OCI-LY7 (cell line): ENCODE measurements at regions not wholly inside any gene's neighbourhood (a gene's known extent, or its start where the extent isn't known, plus 50 kb on each side); places are given as distances from the start of the nearest gene placed in this dataset.

Experiments
- BruUV-seq: library from RNA; stranded (reverse); fragments of 400-500 nt; replicated peaks from 2 replicates; lab custom pipeline; 2021; lab: Mats Ljungman, UMichigan
- CTCF ChIA-PET: fragments of 300-600 bp; sonication (Branson Sonifier 250); formaldehyde crosslinking; loops from one replicate; lab custom pipeline; 2022; ENCODE audit warnings: antibody characterized with exemption; ENCODE audit not compliant: unreplicated experiment; lab: Charles Lee
- POLR2A ChIA-PET: fragments of 300-600 bp; sonication (Branson Sonifier 250); formaldehyde crosslinking; loops from one replicate; lab custom pipeline; 2022; ENCODE audit warnings: antibody characterized with exemption; lab: Charles Lee
- DNase-seq: peaks from one replicate; pipeline ENCODE4 v3.0.0-alpha.2; 2015; ENCODE audit warnings: low spot score
- H2AFZ ChIP-seq: fragments of 200-600 bp; sonication (generic), shearing (Covaris generic); 2 replicates; pipeline ENCODE4 v1.6.1; 2014; ENCODE audit warnings: mild to moderate bottlenecking, antibody characterized with exemption, low read length, moderate library complexity
- H3K27ac ChIP-seq: fragments of 200-600 bp; sonication (generic); 2 replicates; pipeline ENCODE4 v1.5.1; 2014; ENCODE audit warnings: mixed run types, low read depth, mild to moderate bottlenecking, moderate library complexity, low read length, inconsistent platforms; ENCODE audit not compliant: poor library complexity, severe bottlenecking
- H3K36me3 ChIP-seq: fragments of 200-600 bp; sonication (generic); 2 replicates; pipeline ENCODE4 v1.6.1; 2014; ENCODE audit warnings: mild to moderate bottlenecking, antibody characterized with exemption, low read length, moderate library complexity, mixed read lengths; ENCODE audit not compliant: insufficient read depth
- H3K4me1 ChIP-seq: fragments of 200-600 bp; sonication (generic); 2 replicates; pipeline ENCODE4 v1.5.1; 2014; ENCODE audit warnings: mild to moderate bottlenecking, low read length; ENCODE audit not compliant: insufficient read depth, poor library complexity, severe bottlenecking
- H3K4me2 ChIP-seq: fragments of 200-600 bp; sonication (generic); 2 replicates; pipeline ENCODE4 v1.6.1; 2014; ENCODE audit warnings: mild to moderate bottlenecking, low read length
- H3K4me3 ChIP-seq: fragments of 200-600 bp; sonication (generic); 2 replicates; pipeline ENCODE4 v1.5.1; 2014; ENCODE audit warnings: mild to moderate bottlenecking, low read depth, low read length; ENCODE audit not compliant: poor library complexity, severe bottlenecking
- H3K79me2 ChIP-seq: fragments of 200-600 bp; sonication (generic); 2 replicates; pipeline ENCODE4 v1.6.1; 2016; ENCODE audit warnings: low read depth, mild to moderate bottlenecking, low read length, moderate library complexity, mixed read lengths; ENCODE audit not compliant: insufficient read depth
- H3K9me2 ChIP-seq: fragments of 200-600 bp; sonication (generic); 2 replicates; pipeline ENCODE4 v1.6.1; 2016; ENCODE audit warnings: mild to moderate bottlenecking, low read length, mixed read lengths; ENCODE audit not compliant: insufficient read depth
- H3K9me3 ChIP-seq: fragments of 200-600 bp; sonication (generic); 2 replicates; pipeline ENCODE4 v1.6.1; 2014; ENCODE audit warnings: mild to moderate bottlenecking, mixed run types, low read length, mixed read lengths
- H4K20me1 ChIP-seq: fragments of 200-600 bp; sonication (generic); 2 replicates; pipeline ENCODE4 v1.6.1; 2014; ENCODE audit warnings: mild to moderate bottlenecking, antibody characterized with exemption, low read length, moderate library complexity, mixed read lengths; ENCODE audit not compliant: insufficient read depth
- CTCF ChIP-seq: fragments of 200-600 bp; sonication (generic); conservative IDR thresholded peaks from 2 replicates; pipeline ENCODE4 v1.5.1; 2014; ENCODE audit warnings: mild to moderate bottlenecking, antibody characterized with exemption, low read length, moderate library complexity, mixed read lengths
- EZH2phosphoT487 ChIP-seq: fragments of 200-600 bp; sonication (generic); IDR thresholded peaks from 2 replicates; pipeline ENCODE4 v1.6.1; 2018; ENCODE audit warnings: low read depth, borderline replicate concordance, mild to moderate bottlenecking, mixed run types, antibody characterized with exemption, low read length, moderate library complexity, mixed read lengths
- intact Hi-C: fragments of 100-400 bp; cut with micrococcal nuclease; formaldehyde crosslinking; loops from one replicate; pipeline ENCODE4 v1.10.0; 2022; ENCODE audit not compliant: unreplicated experiment

GRCh38 chr2:220503431-220503830, 876.0 kb downstream of the SLC4A3 start:
- CTCF ChIA-PET, result no interaction called here
- DNase-seq, result no peak
- no peaks in the 10 kb centered on the region for H3K79me2 ChIP-seq
- H3K4me1 ChIP-seq, result no peaks in the 10 kb centered on the region
- no peaks in the 10 kb centered on the region for H3K36me3 ChIP-seq
- no peak overlapping the region for H3K4me2 ChIP-seq
- no peaks in the 10 kb centered on the region for H4K20me1 ChIP-seq
- POLR2A ChIA-PET, result no interaction called here
- no peaks in the 10 kb centered on the region for H3K9me3 ChIP-seq
- H3K9me2 ChIP-seq, result no peaks in the 10 kb centered on the region
- BruUV-seq, result no TSS peak
- TF ChIP-seq CTCF, result no peak
- no peak for TF ChIP-seq EZH2phosphoT487
- intact Hi-C loops, result no loop called here
- no peak overlapping the region for H3K4me3 ChIP-seq
- H3K27ac ChIP-seq, result no peak overlapping the region
- no peak overlapping the region for H2AFZ ChIP-seq

- intact Hi-C loops, result no loop called here
- TF ChIP-seq CTCF, result no peak
- no peak for TF ChIP-seq EZH2phosphoT487
- Histone ChIP-seq H3K9me3 (no peaks in the 10 kb centered on the region), H3K79me2 (no peaks in the 10 kb centered on the region), H3K36me3 (no peaks in the 10 kb centered on the region), H3K4me3 (no peak overlapping the region), H3K27ac (no peak overlapping the region), H3K4me2 (no peak overlapping the region), H4K20me1 (no peaks in the 10 kb centered on the region), H2AFZ (no peak overlapping the region), H3K4me1 (no peaks in the 10 kb centered on the region), H3K9me2 (no peaks in the 10 kb centered on the region)
- CTCF ChIA-PET, result no interaction called here
- no TSS peak for BruUV-seq
- POLR2A ChIA-PET, result no interaction called here
- no peak for DNase-seq
These were observed 877.6 kb downstream of the SLC4A3 start for GRCh38 chr2:220504938-220505503.

GRCh38 chr2:220506466-220506865, 879.0 kb downstream of the SLC4A3 start:
- Histone ChIP-seq H3K4me1 (no peaks in the 10 kb centered on the region), H3K9me3 (no peaks in the 10 kb centered on the region), H4K20me1 (no peaks in the 10 kb centered on the region), H3K79me2 (no peaks in the 10 kb centered on the region), H3K9me2 (no peaks in the 10 kb centered on the region), H3K27ac (no peak overlapping the region), H3K4me3 (no peak overlapping the region), H3K36me3 (no peaks in the 10 kb centered on the region), H2AFZ (no peak overlapping the region), H3K4me2 (no peak overlapping the region)
- CTCF ChIA-PET, result no interaction called here
- POLR2A ChIA-PET, result no interaction called here
- BruUV-seq, result no TSS peak
- intact Hi-C loops, result no loop called here
- no peak for DNase-seq
- TF ChIP-seq CTCF (no peak), EZH2phosphoT487 (no peak)
